ENCODE measurements at regions not wholly inside any gene's neighbourhood (a gene's known extent, or its start where the extent isn't known, plus 50 kb on each side); places are given as distances from the start of the nearest gene placed in this dataset.

GRCh38 chr2:5849562-5849961, 157.4 kb downstream of the SOX11 start:
- Histone ChIP-seq H3K27ac (no peak overlapping the region), H3K4me1 (no peaks in the 10 kb centered on the region), H3K27me3 (no peaks in the 10 kb centered on the region), H3K36me3 (no peaks in the 10 kb centered on the region), H3K9me3 (no peaks in the 10 kb centered on the region), H3K4me3 (no peak overlapping the region)
- no peak for DNase-seq (ENCODE audit: low spot score in 2 of 2)
- no peak for TF ChIP-seq POLR2A (IDR thresholded peaks at IDR 0.05)
- TF ChIP-seq, protein P1, sequence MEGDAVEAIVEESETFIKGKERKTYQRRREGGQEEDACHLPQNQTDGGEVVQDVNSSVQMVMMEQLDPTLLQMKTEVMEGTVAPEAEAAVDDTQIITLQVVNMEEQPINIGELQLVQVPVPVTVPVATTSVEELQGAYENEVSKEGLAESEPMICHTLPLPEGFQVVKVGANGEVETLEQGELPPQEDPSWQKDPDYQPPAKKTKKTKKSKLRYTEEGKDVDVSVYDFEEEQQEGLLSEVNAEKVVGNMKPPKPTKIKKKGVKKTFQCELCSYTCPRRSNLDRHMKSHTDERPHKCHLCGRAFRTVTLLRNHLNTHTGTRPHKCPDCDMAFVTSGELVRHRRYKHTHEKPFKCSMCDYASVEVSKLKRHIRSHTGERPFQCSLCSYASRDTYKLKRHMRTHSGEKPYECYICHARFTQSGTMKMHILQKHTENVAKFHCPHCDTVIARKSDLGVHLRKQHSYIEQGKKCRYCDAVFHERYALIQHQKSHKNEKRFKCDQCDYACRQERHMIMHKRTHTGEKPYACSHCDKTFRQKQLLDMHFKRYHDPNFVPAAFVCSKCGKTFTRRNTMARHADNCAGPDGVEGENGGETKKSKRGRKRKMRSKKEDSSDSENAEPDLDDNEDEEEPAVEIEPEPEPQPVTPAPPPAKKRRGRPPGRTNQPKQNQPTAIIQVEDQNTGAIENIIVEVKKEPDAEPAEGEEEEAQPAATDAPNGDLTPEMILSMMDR (IDR thresholded peaks at IDR 0.05), result no peak
- no peak for TF ChIP-seq POLR2AphosphoS5 (IDR thresholded peaks at IDR 0.05)
- no peak for TF ChIP-seq EP300 (IDR thresholded peaks at IDR 0.05)
- WGBS, result 43% methylated on average over 3 of the region's 3 CpGs

DNA sequence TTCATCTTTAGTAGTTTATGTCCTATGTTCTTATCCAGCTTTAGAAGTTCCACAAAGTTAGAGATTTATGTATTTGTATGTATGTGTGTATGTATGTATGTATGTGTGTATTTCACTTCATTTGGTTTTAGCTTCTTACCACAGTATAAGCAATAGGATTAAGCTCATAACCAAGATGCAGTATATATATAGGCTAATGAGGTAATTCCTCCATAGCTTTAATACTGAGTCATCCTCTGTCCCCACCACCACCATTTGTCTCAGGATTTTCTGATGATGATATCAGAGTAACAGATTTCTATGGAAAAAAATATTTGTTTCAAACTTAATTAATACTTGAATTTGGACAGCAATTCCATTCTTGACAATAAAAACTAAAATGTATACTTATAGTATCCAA, 159.2 kb downstream of the SOX11 start:
- H3K4me1 ChIP-seq, result no peaks in the 10 kb centered on the region

GRCh38 chr2:5854797-5855196, 162.6 kb downstream of the SOX11 start:
- Histone ChIP-seq H3K4me1 (no peaks in the 10 kb centered on the region), H3K36me3 (no peaks in the 10 kb centered on the region), H3K27ac (no peak overlapping the region), H3K27me3 (no peaks in the 10 kb centered on the region), H3K9me3 (no peaks in the 10 kb centered on the region), H3K4me3 (no peak overlapping the region)
- TF ChIP-seq EP300 (IDR thresholded peaks at IDR 0.05) (no peak), POLR2A (IDR thresholded peaks at IDR 0.05) (no peak), POLR2AphosphoS5 (IDR thresholded peaks at IDR 0.05) (no peak)
- TF ChIP-seq, protein P1 (IDR thresholded peaks at IDR 0.05), result no peak
- no peak for DNase-seq (ENCODE audit: low spot score in 2 of 2)
- 88% methylated on average over 2 of the region's 2 CpGs for WGBS

More for the DNA sequence above, 159.2 kb downstream of the SOX11 start:
- H3K9me3 ChIP-seq, result no peaks in the 10 kb centered on the region
- TF ChIP-seq, protein P1 (IDR thresholded peaks at IDR 0.05), result no peak
- no peak for TF ChIP-seq POLR2A (IDR thresholded peaks at IDR 0.05)
- TF ChIP-seq POLR2AphosphoS5 (IDR thresholded peaks at IDR 0.05), result no peak
- no peak for TF ChIP-seq EP300 (IDR thresholded peaks at IDR 0.05)
- H3K4me3 ChIP-seq, result no peak overlapping the region
- no peak for DNase-seq (ENCODE audit: low spot score in 2 of 2)
- no peaks in the 10 kb centered on the region for H3K27me3 ChIP-seq
- no peak overlapping the region for H3K27ac ChIP-seq
- H3K36me3 ChIP-seq, result no peaks in the 10 kb centered on the region

- DNase-seq (ENCODE audit: low spot score in 2 of 2), result no peak
- WGBS, result 77% methylated on average over 5 of the region's 9 CpGs
- H3K9me3 ChIP-seq, result peaks cover 6% of the 10 kb centered on the region
Measured at GRCh38 chr2:5867056-5867455, 174.9 kb downstream of the SOX11 start.

GRCh38 chr2:5868931-5869330, 176.7 kb downstream of the SOX11 start:
- H3K27me3 ChIP-seq, result no peaks in the 10 kb centered on the region
- no peaks in the 10 kb centered on the region for H3K4me1 ChIP-seq
- H3K9me3 ChIP-seq, result no peaks in the 10 kb centered on the region
- no peaks in the 10 kb centered on the region for H3K36me3 ChIP-seq
- no peak overlapping the region for H3K27ac ChIP-seq
- no peak for TF ChIP-seq POLR2AphosphoS5 (IDR thresholded peaks at IDR 0.05)
- TF ChIP-seq, protein P1 (IDR thresholded peaks at IDR 0.05), result no peak
- TF ChIP-seq EP300 (IDR thresholded peaks at IDR 0.05), result no peak
- WGBS, result 38% methylated on average over 8 of the region's 8 CpGs
- DNase-seq (ENCODE audit: low spot score in 2 of 2), result no peak
- no peak overlapping the region for H3K4me3 ChIP-seq

More at GRCh38 chr2:5867056-5867455, 174.9 kb downstream of the SOX11 start:
- TF ChIP-seq POLR2A (IDR thresholded peaks at IDR 0.05), result no peak
- TF ChIP-seq POLR2AphosphoS5 (IDR thresholded peaks at IDR 0.05), result no peak
- TF ChIP-seq, protein P1 (IDR thresholded peaks at IDR 0.05), result no peak
- TF ChIP-seq EP300 (IDR thresholded peaks at IDR 0.05), result no peak
- Histone ChIP-seq H3K27ac (no peak overlapping the region), H3K4me1 (no peaks in the 10 kb centered on the region), H3K27me3 (no peaks in the 10 kb centered on the region), H3K4me3 (no peak overlapping the region), H3K36me3 (no peaks in the 10 kb centered on the region)
